ENCODE measurements at regions not wholly inside any gene's neighbourhood (a gene's known extent, or its start where the extent isn't known, plus 50 kb on each side); places are given as distances from the start of the nearest gene placed in this dataset.

DNA sequence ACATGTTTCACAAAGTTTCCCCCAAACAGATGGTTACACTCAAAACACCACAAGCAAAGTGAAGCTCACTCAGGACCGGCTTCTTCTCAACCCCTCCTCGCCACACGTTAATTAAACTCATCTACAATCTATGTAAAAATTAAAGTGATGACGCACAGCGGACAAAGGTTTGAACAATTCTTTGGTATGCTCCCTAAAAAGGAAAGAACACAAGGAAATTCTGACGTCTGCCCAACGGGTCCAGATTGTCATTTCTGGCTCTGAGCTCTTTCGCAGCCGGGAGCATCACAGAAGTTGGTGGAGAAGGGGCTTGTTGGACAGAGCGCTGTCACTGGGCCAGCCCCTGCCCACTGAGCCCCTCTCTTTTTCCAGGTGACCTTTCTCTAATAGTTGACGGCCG lies 173.7 kb upstream of the CHRNA7 start:
- no peaks in the 10 kb centered on the region for H3K79me2 ChIP-seq
- TF ChIP-seq EZH2 (IDR thresholded peaks at IDR 0.05; ENCODE audit: borderline replicate concordance) (no peak), EZH2phosphoT487 (IDR thresholded peaks at IDR 0.05; ENCODE audit: low read depth, severe bottlenecking, unreplicated experiment) (no peak)
- TF ChIP-seq, protein P1, sequence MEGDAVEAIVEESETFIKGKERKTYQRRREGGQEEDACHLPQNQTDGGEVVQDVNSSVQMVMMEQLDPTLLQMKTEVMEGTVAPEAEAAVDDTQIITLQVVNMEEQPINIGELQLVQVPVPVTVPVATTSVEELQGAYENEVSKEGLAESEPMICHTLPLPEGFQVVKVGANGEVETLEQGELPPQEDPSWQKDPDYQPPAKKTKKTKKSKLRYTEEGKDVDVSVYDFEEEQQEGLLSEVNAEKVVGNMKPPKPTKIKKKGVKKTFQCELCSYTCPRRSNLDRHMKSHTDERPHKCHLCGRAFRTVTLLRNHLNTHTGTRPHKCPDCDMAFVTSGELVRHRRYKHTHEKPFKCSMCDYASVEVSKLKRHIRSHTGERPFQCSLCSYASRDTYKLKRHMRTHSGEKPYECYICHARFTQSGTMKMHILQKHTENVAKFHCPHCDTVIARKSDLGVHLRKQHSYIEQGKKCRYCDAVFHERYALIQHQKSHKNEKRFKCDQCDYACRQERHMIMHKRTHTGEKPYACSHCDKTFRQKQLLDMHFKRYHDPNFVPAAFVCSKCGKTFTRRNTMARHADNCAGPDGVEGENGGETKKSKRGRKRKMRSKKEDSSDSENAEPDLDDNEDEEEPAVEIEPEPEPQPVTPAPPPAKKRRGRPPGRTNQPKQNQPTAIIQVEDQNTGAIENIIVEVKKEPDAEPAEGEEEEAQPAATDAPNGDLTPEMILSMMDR (IDR thresholded peaks at IDR 0.05; ENCODE audit: poor library complexity) = no peak

GRCh38 chr15:31857194-31857593 lies 173.1 kb upstream of the CHRNA7 start:
- Histone ChIP-seq H4K20me1 (ENCODE audit: insufficient read depth, poor library complexity, severe bottlenecking) (no peaks in the 10 kb centered on the region), H2AFZ (no peak overlapping the region), H3K9me3 (ENCODE audit: low read depth) (peaks cover 7% of the 10 kb centered on the region), H3K9me2 (replicated peaks; ENCODE audit: insufficient read depth) (no peaks in the 10 kb centered on the region), H3K27me3 (no peaks in the 10 kb centered on the region), H3K36me3 (replicated peaks; ENCODE audit: insufficient read depth, low read depth) (no peaks in the 10 kb centered on the region), H3K4me2 (no peak overlapping the region), H3K27ac (no peak overlapping the region), H3K79me2 (no peaks in the 10 kb centered on the region), H3K4me3 (no peak overlapping the region), H3K4me1 (ENCODE audit: insufficient read depth) (no peaks in the 10 kb centered on the region)
- TF ChIP-seq EZH2phosphoT487 (IDR thresholded peaks at IDR 0.05; ENCODE audit: low read depth, severe bottlenecking, unreplicated experiment) (no peak), EZH2 (IDR thresholded peaks at IDR 0.05; ENCODE audit: borderline replicate concordance) (no peak)
- TF ChIP-seq, protein P1 (IDR thresholded peaks at IDR 0.05; ENCODE audit: poor library complexity) = no peak
- WGBS (ENCODE audit: low lambda C conversion rate, missing lambda C conversion rate) = 72% methylated on average over 6 of the region's 6 CpGs
- no peak for DNase-seq (ENCODE audit: low spot score)

More for the DNA sequence above, 173.7 kb upstream of the CHRNA7 start:
- 92% methylated on average over 12 of the region's 12 CpGs for WGBS (ENCODE audit: low lambda C conversion rate, missing lambda C conversion rate)
- no peaks in the 10 kb centered on the region for H3K4me1 ChIP-seq (ENCODE audit: insufficient read depth)
- no peak overlapping the region for H3K27ac ChIP-seq
- no peaks in the 10 kb centered on the region for H3K27me3 ChIP-seq
- H2AFZ ChIP-seq = no peak overlapping the region
- H3K9me3 ChIP-seq (ENCODE audit: low read depth) = peaks cover 7% of the 10 kb centered on the region
- H4K20me1 ChIP-seq (ENCODE audit: insufficient read depth, poor library complexity, severe bottlenecking) = no peaks in the 10 kb centered on the region
- no peaks in the 10 kb centered on the region for H3K9me2 ChIP-seq (replicated peaks; ENCODE audit: insufficient read depth)
- no peak overlapping the region for H3K4me3 ChIP-seq
- no peaks in the 10 kb centered on the region for H3K36me3 ChIP-seq (replicated peaks; ENCODE audit: insufficient read depth, low read depth)
- no peak overlapping the region for H3K4me2 ChIP-seq
- no peak for DNase-seq (ENCODE audit: low spot score)

- Histone ChIP-seq H4K20me1 (ENCODE audit: insufficient read depth, poor library complexity, severe bottlenecking) (no peaks in the 10 kb centered on the region), H3K27me3 (no peaks in the 10 kb centered on the region), H3K27ac (no peak overlapping the region), H2AFZ (no peak overlapping the region), H3K4me1 (ENCODE audit: insufficient read depth) (no peaks in the 10 kb centered on the region), H3K36me3 (replicated peaks; ENCODE audit: insufficient read depth, low read depth) (no peaks in the 10 kb centered on the region), H3K4me2 (no peak overlapping the region), H3K79me2 (no peaks in the 10 kb centered on the region), H3K9me2 (replicated peaks; ENCODE audit: insufficient read depth) (no peaks in the 10 kb centered on the region), H3K9me3 (ENCODE audit: low read depth) (peaks cover 7% of the 10 kb centered on the region), H3K4me3 (no peak overlapping the region)
- WGBS (ENCODE audit: low lambda C conversion rate, missing lambda C conversion rate) = 85% methylated on average over 6 of the region's 6 CpGs
- TF ChIP-seq, protein P1 (IDR thresholded peaks at IDR 0.05; ENCODE audit: poor library complexity) = no peak
- TF ChIP-seq EZH2 (IDR thresholded peaks at IDR 0.05; ENCODE audit: borderline replicate concordance) = no peak
- TF ChIP-seq EZH2phosphoT487 (IDR thresholded peaks at IDR 0.05; ENCODE audit: low read depth, severe bottlenecking, unreplicated experiment) = no peak
- no peak for DNase-seq (ENCODE audit: low spot score)
These were observed 172.3 kb upstream of the CHRNA7 start for GRCh38 chr15:31858026-31858425.

GRCh38 chr15:31866248-31866647 lies 164.1 kb upstream of the CHRNA7 start:
- H3K4me3 ChIP-seq = no peak overlapping the region

More at GRCh38 chr15:31866248-31866647, 164.1 kb upstream of the CHRNA7 start:
- H3K36me3 ChIP-seq (replicated peaks; ENCODE audit: insufficient read depth, low read depth) = no peaks in the 10 kb centered on the region
- WGBS (ENCODE audit: low lambda C conversion rate, missing lambda C conversion rate) = 91% methylated on average over 6 of the region's 6 CpGs
- H3K79me2 ChIP-seq = no peaks in the 10 kb centered on the region
- H3K27ac ChIP-seq = no peak overlapping the region
- H3K27me3 ChIP-seq = peaks cover 5% of the 10 kb centered on the region
- DNase-seq (ENCODE audit: low spot score) = no peak
- H3K4me1 ChIP-seq (ENCODE audit: insufficient read depth) = no peaks in the 10 kb centered on the region
- H3K9me2 ChIP-seq (replicated peaks; ENCODE audit: insufficient read depth) = no peaks in the 10 kb centered on the region
- no peak overlapping the region for H2AFZ ChIP-seq
- TF ChIP-seq, protein P1 (IDR thresholded peaks at IDR 0.05; ENCODE audit: poor library complexity) = no peak
- TF ChIP-seq EZH2 (IDR thresholded peaks at IDR 0.05; ENCODE audit: borderline replicate concordance) = no peak
- TF ChIP-seq EZH2phosphoT487 (IDR thresholded peaks at IDR 0.05; ENCODE audit: low read depth, severe bottlenecking, unreplicated experiment) = no peak
- H3K4me2 ChIP-seq = no peak overlapping the region
- no peaks in the 10 kb centered on the region for H4K20me1 ChIP-seq (ENCODE audit: insufficient read depth, poor library complexity, severe bottlenecking)
- H3K9me3 ChIP-seq (ENCODE audit: low read depth) = no peaks in the 10 kb centered on the region

Measured in hepatocyte (in vitro differentiated cells).